ENCODE measurements at regions not wholly inside any gene's neighbourhood (a gene's known extent, or its start where the extent isn't known, plus 50 kb on each side); places are given as distances from the start of the nearest gene placed in this dataset.

GRCh38 chr2:147792966-147793617 lies 51.7 kb upstream of the ACVR2A start:
- H3K9me3 ChIP-seq (ENCODE audit: control insufficient read depth, insufficient read depth, low read length) = no peaks in the 10 kb centered on the region

GRCh38 chr2:147790580-147790979 lies 54.2 kb upstream of the ACVR2A start:
- Histone ChIP-seq H3K36me3 (ENCODE audit: insufficient read depth, low read length) (no peaks in the 10 kb centered on the region), H3K4me1 (ENCODE audit: insufficient read depth, low read length) (peaks cover 4% of the 10 kb centered on the region; the same call in 1 of the 2 replicates), H3K9ac (ENCODE audit: low read depth, low read length) (no peak overlapping the region), H3K9me3 (ENCODE audit: control insufficient read depth, insufficient read depth, low read length) (no peaks in the 10 kb centered on the region)

More at GRCh38 chr2:147792966-147793617, 51.7 kb upstream of the ACVR2A start:
- Histone ChIP-seq H3K4me1 (ENCODE audit: insufficient read depth, low read length) (peaks cover 4% of the 10 kb centered on the region; the same call in 1 of the 2 replicates), H3K9ac (ENCODE audit: low read depth, low read length) (no peak overlapping the region), H3K36me3 (ENCODE audit: insufficient read depth, low read length) (no peaks in the 10 kb centered on the region)

- Histone ChIP-seq H3K9ac (ENCODE audit: low read depth, low read length) (no peak overlapping the region), H3K36me3 (ENCODE audit: insufficient read depth, low read length) (no peaks in the 10 kb centered on the region), H3K4me1 (ENCODE audit: insufficient read depth, low read length) (peaks cover 4% of the 10 kb centered on the region; the same call in 1 of the 2 replicates), H3K9me3 (ENCODE audit: control insufficient read depth, insufficient read depth, low read length) (no peaks in the 10 kb centered on the region)
These were observed 55.1 kb upstream of the ACVR2A start for GRCh38 chr2:147789720-147790119.

- H3K9me3 ChIP-seq (ENCODE audit: control insufficient read depth, insufficient read depth, low read length) = no peaks in the 10 kb centered on the region
- H3K36me3 ChIP-seq (ENCODE audit: insufficient read depth, low read length) = no peaks in the 10 kb centered on the region
- peaks cover 4% of the 10 kb centered on the region; the same call in 1 of the 2 replicates for H3K4me1 ChIP-seq (ENCODE audit: insufficient read depth, low read length)
- H3K9ac ChIP-seq (ENCODE audit: low read depth, low read length) = no peak overlapping the region
These were observed 55.5 kb upstream of the ACVR2A start for GRCh38 chr2:147789287-147789686.

GRCh38 chr2:147782141-147782930 lies 62.5 kb upstream of the ACVR2A start:
- Histone ChIP-seq H3K9me3 (ENCODE audit: control insufficient read depth, insufficient read depth, low read length) (no peaks in the 10 kb centered on the region), H3K4me1 (ENCODE audit: insufficient read depth, low read length) (peaks cover 5% of the 10 kb centered on the region; the same call in 1 of the 2 replicates), H3K9ac (ENCODE audit: low read depth, low read length) (no peak overlapping the region), H3K36me3 (ENCODE audit: insufficient read depth, low read length) (no peaks in the 10 kb centered on the region)

- H3K36me3 ChIP-seq (ENCODE audit: insufficient read depth, low read length) = no peaks in the 10 kb centered on the region
- no peak overlapping the region for H3K9ac ChIP-seq (ENCODE audit: low read depth, low read length)
- peaks cover 5% of the 10 kb centered on the region; the same call in 1 of the 2 replicates for H3K4me1 ChIP-seq (ENCODE audit: insufficient read depth, low read length)
- no peaks in the 10 kb centered on the region for H3K9me3 ChIP-seq (ENCODE audit: control insufficient read depth, insufficient read depth, low read length)
These were observed 65.4 kb upstream of the ACVR2A start for GRCh38 chr2:147779440-147779839.

GRCh38 chr2:147777394-147777793 lies 67.4 kb upstream of the ACVR2A start:
- H3K9me3 ChIP-seq (ENCODE audit: control insufficient read depth, insufficient read depth, low read length) = no peaks in the 10 kb centered on the region
- H3K4me1 ChIP-seq (ENCODE audit: insufficient read depth, low read length) = peaks cover under 1% of the 10 kb centered on the region; the same call in 1 of the 2 replicates
- H3K36me3 ChIP-seq (ENCODE audit: insufficient read depth, low read length) = no peaks in the 10 kb centered on the region
- no peak overlapping the region for H3K9ac ChIP-seq (ENCODE audit: low read depth, low read length)

- no peaks in the 10 kb centered on the region for H3K4me1 ChIP-seq (ENCODE audit: insufficient read depth, low read length)
- no peaks in the 10 kb centered on the region for H3K9me3 ChIP-seq (ENCODE audit: control insufficient read depth, insufficient read depth, low read length)
- H3K36me3 ChIP-seq (ENCODE audit: insufficient read depth, low read length) = no peaks in the 10 kb centered on the region
- H3K9ac ChIP-seq (ENCODE audit: low read depth, low read length) = no peak overlapping the region
These were observed 70.0 kb upstream of the ACVR2A start for GRCh38 chr2:147774805-147775204.

GRCh38 chr2:147773479-147773878 lies 71.3 kb upstream of the ACVR2A start:
- H3K9ac ChIP-seq (ENCODE audit: low read depth, low read length) = no peak overlapping the region
- H3K36me3 ChIP-seq (ENCODE audit: insufficient read depth, low read length) = no peaks in the 10 kb centered on the region
- no peaks in the 10 kb centered on the region for H3K4me1 ChIP-seq (ENCODE audit: insufficient read depth, low read length)
- H3K9me3 ChIP-seq (ENCODE audit: control insufficient read depth, insufficient read depth, low read length) = no peaks in the 10 kb centered on the region

- Histone ChIP-seq H3K4me1 (ENCODE audit: insufficient read depth, low read length) (no peaks in the 10 kb centered on the region), H3K36me3 (ENCODE audit: insufficient read depth, low read length) (no peaks in the 10 kb centered on the region), H3K9ac (ENCODE audit: low read depth, low read length) (no peak overlapping the region), H3K9me3 (ENCODE audit: control insufficient read depth, insufficient read depth, low read length) (no peaks in the 10 kb centered on the region)
These were observed 72.0 kb upstream of the ACVR2A start for GRCh38 chr2:147772781-147773180.

GRCh38 chr2:147763861-147764260 lies 81.0 kb upstream of the ACVR2A start:
- Histone ChIP-seq H3K4me1 (ENCODE audit: insufficient read depth, low read length) (no peaks in the 10 kb centered on the region), H3K9ac (ENCODE audit: low read depth, low read length) (no peak overlapping the region), H3K9me3 (ENCODE audit: control insufficient read depth, insufficient read depth, low read length) (peaks cover 7% of the 10 kb centered on the region), H3K36me3 (ENCODE audit: insufficient read depth, low read length) (no peaks in the 10 kb centered on the region)

GRCh38 chr2:147760984-147761383 lies 83.8 kb upstream of the ACVR2A start:
- Histone ChIP-seq H3K36me3 (ENCODE audit: insufficient read depth, low read length) (no peaks in the 10 kb centered on the region), H3K9me3 (ENCODE audit: control insufficient read depth, insufficient read depth, low read length) (peaks cover 7% of the 10 kb centered on the region)

GRCh38 chr2:147759536-147759935 lies 85.3 kb upstream of the ACVR2A start:
- H3K36me3 ChIP-seq (ENCODE audit: insufficient read depth, low read length) = no peaks in the 10 kb centered on the region
- H3K9me3 ChIP-seq (ENCODE audit: control insufficient read depth, insufficient read depth, low read length) = peaks cover 7% of the 10 kb centered on the region
- H3K4me1 ChIP-seq (ENCODE audit: insufficient read depth, low read length) = peaks cover 6% of the 10 kb centered on the region; the same call in 1 of the 2 replicates

More at GRCh38 chr2:147760984-147761383, 83.8 kb upstream of the ACVR2A start:
- H3K9ac ChIP-seq (ENCODE audit: low read depth, low read length) = no peak overlapping the region
- H3K4me1 ChIP-seq (ENCODE audit: insufficient read depth, low read length) = peaks cover 6% of the 10 kb centered on the region; the same call in 1 of the 2 replicates

GRCh38 chr2:147758821-147759220 lies 86.0 kb upstream of the ACVR2A start:
- peaks cover 6% of the 10 kb centered on the region; the same call in 1 of the 2 replicates for H3K4me1 ChIP-seq (ENCODE audit: insufficient read depth, low read length)
- peaks cover under 1% of the 10 kb centered on the region; the same call in 1 of the 2 replicates for H3K9me3 ChIP-seq (ENCODE audit: control insufficient read depth, insufficient read depth, low read length)
- no peaks in the 10 kb centered on the region for H3K36me3 ChIP-seq (ENCODE audit: insufficient read depth, low read length)
- no peak overlapping the region for H3K9ac ChIP-seq (ENCODE audit: low read depth, low read length)

More at GRCh38 chr2:147759536-147759935, 85.3 kb upstream of the ACVR2A start:
- H3K9ac ChIP-seq (ENCODE audit: low read depth, low read length) = no peak overlapping the region
